ENCODE measurements at regions not wholly inside any gene's neighbourhood (a gene's known extent, or its start where the extent isn't known, plus 50 kb on each side); places are given as distances from the start of the nearest gene placed in this dataset.
A peak's percentile ranks its signal among the peaks of the same experiment; 100 is the strongest.
"Not testable (repeated sequence)": the region's sequence is repeated elsewhere in the genome, so short reads cannot be mapped to it uniquely, and the experiment has no call there.

DNA sequence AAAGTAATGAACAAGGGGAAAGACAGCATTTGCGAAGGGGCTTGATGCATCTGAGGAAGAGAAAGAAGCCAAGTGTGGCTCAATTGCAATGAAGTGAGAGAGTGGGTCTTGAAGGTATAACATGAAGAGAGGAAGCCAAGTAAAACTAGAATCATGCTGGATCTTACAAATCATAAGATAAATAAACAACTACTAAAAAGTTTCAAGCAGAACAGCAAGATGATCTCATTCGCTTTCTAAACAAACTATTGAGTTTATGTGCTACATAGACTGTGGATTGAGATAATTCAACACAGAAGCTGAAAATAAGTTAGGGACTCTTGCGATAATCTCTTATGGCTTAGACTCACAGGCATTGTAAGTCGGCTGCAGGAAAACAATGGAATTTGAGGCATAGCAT is 1310.5 kb upstream of the NRXN1 start:
- Histone ChIP-seq H3K27me3 (no peaks in the 10 kb centered on the region), H3K36me3 (no peaks in the 10 kb centered on the region), H3K4me1 (no peaks in the 10 kb centered on the region), H3K9me3 (no peaks in the 10 kb centered on the region), H3K4me3 (ENCODE audit: low read depth, low read length) (no peak overlapping the region)
- no peak for DNase-seq
- TF ChIP-seq CTCF (IDR thresholded peaks at IDR 0.05; ENCODE audit: low read depth, low read length), result no peak

DNA sequence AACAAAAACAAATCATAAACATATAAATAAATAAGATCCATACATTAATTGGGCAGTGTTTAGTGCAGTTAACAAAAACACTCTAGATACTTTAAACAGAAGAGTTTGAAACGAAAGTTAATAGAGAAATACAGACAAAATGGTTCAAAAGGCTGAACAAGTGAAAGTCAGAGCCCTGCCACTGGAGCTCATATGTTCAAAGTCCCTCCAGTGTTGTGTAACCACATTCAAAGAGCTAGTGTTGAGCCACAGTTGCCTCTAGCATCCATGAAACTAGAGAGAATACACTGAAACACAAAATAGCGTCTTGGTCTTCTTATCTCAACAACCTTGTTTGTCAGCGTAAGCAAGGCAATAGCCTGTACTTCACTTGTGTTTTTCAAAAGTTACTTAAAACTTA is 1309.8 kb upstream of the NRXN1 start:
- Histone ChIP-seq H3K9me3 (no peaks in the 10 kb centered on the region), H3K27me3 (no peaks in the 10 kb centered on the region), H3K4me3 (ENCODE audit: low read depth, low read length) (no peak overlapping the region), H3K4me1 (no peaks in the 10 kb centered on the region), H3K36me3 (no peaks in the 10 kb centered on the region)
- no peak for DNase-seq
- TF ChIP-seq CTCF (IDR thresholded peaks at IDR 0.05; ENCODE audit: low read depth, low read length), result no peak

GRCh38 chr2:52340171-52340570 is 1308.2 kb upstream of the NRXN1 start:
- H3K36me3 ChIP-seq, result no peaks in the 10 kb centered on the region
- no peaks in the 10 kb centered on the region for H3K9me3 ChIP-seq
- DNase-seq, result peak; percentile 8
- no peaks in the 10 kb centered on the region for H3K4me1 ChIP-seq
- TF ChIP-seq CTCF (IDR thresholded peaks at IDR 0.05; ENCODE audit: low read depth, low read length), result peak; percentile 6; the same call in 1 of the 2 replicates
- no peaks in the 10 kb centered on the region for H3K27me3 ChIP-seq
- H3K4me3 ChIP-seq (ENCODE audit: low read depth, low read length), result no peak overlapping the region

DNA sequence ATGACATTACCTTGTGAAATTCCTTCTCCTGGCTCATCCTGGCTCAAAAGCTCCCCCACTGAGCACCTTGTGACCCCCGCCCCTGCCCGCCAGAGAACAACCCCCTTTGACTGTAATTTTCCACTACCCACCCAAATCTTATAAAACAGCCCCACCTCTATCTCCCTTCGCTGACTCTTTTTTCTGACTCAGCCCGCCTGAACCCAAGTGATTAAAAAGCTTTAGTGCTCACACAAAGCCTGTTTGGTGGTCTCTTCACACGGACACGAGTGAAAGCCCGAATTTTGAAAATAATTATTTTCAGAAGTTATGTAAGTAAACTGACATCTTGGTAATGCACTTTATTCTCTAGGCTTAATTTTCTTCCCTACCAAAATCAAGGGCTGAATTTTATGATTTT is 1305.9 kb upstream of the NRXN1 start:
- H3K9me3 ChIP-seq; H3K4me1 ChIP-seq; H3K36me3 ChIP-seq; H3K4me3 ChIP-seq (ENCODE audit: low read depth, low read length); DNase-seq; H3K27me3 ChIP-seq: not testable (repeated sequence)

DNA sequence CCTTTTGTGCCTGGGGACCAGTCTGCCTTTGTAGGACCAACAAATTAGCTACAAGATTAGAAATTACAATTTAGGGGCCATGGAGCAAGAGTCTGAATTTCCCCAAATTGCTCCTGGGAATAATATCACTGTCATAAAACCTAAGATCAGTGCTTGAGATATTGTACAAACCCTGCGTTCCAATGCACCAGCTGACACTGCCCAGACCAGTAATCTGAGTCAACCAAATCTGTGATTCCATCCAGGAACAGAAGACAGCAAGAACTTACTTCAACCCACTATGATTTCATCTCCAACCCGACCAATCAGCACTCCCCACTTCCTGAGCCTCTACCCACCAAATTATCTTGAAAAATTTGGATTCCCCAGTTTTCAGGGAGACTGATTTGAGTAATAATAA is 1305.0 kb upstream of the NRXN1 start:
- Histone ChIP-seq H3K36me3 (no peaks in the 10 kb centered on the region), H3K9me3 (no peaks in the 10 kb centered on the region), H3K4me1 (no peaks in the 10 kb centered on the region), H3K27me3 (no peaks in the 10 kb centered on the region), H3K4me3 (ENCODE audit: low read depth, low read length) (no peak overlapping the region)
- no peak for DNase-seq
- no peak for TF ChIP-seq CTCF (IDR thresholded peaks at IDR 0.05; ENCODE audit: low read depth, low read length)

DNA sequence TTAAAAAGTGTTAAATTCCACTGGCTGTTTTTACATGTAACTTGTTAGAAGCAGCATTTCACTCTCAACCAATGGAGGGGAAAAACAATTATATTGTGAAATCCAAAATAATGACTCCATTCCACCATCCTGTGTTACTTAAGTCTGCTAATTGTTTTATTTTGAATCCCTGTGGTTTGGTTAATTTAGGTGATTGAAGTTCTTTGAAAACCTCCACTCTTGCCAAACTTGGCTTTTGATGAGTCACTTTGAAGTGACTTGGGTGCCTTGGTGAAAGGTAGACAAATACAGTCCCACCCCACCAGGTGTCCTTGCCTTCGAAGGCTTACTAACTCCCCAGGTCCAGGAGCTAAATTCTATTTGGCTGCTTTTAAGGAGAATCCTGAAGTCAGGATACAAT is 1303.8 kb upstream of the NRXN1 start:
- TF ChIP-seq CTCF (IDR thresholded peaks at IDR 0.05; ENCODE audit: low read depth, low read length), result no peak
- no peak overlapping the region for H3K4me3 ChIP-seq (ENCODE audit: low read depth, low read length)
- no peaks in the 10 kb centered on the region for H3K27me3 ChIP-seq
- DNase-seq, result no peak
- no peaks in the 10 kb centered on the region for H3K4me1 ChIP-seq
- H3K36me3 ChIP-seq, result no peaks in the 10 kb centered on the region
- no peaks in the 10 kb centered on the region for H3K9me3 ChIP-seq

DNA sequence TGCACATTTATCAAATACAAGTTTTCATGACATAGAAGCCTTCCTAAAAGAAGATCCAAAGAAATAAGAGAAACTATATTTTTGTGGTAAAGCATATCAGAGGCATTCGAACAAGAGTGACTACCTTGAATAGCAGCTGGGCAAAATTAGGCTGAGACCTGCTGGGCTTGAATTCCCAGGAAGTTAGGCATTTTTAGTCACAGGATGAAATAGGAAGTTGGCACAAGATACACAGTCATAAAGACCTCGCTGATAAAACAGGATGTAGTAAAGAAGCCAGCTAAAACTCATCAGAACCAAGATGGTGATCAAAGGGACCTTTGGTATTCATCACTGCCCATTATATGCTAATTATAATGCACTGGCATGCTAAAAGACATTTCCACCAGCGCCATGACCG is 1302.3 kb upstream of the NRXN1 start:
- H3K9me3 ChIP-seq, result no peaks in the 10 kb centered on the region
- no peak overlapping the region for H3K4me3 ChIP-seq (ENCODE audit: low read depth, low read length)
- H3K4me1 ChIP-seq, result no peaks in the 10 kb centered on the region
- DNase-seq, result no peak
- no peaks in the 10 kb centered on the region for H3K27me3 ChIP-seq
- H3K36me3 ChIP-seq, result no peaks in the 10 kb centered on the region
- no peak for TF ChIP-seq CTCF (IDR thresholded peaks at IDR 0.05; ENCODE audit: low read depth, low read length)

Measured in BE2C (cell line).